Fibroblast of villous mesenchyme (primary cell): ENCODE measurements at regions not wholly inside any gene's neighbourhood (a gene's known extent, or its start where the extent isn't known, plus 50 kb on each side); places are given as distances from the start of the nearest gene placed in this dataset.

Experiments
- DNase-seq: peaks from one replicate; pipeline ENCODE4 v3.0.0-alpha.2; 2010; ENCODE audit warnings: low read depth
- H3K4me3 ChIP-seq: 2 replicates; pipeline ENCODE4 v1.5.1; 2011; ENCODE audit warnings: low read depth, mild to moderate bottlenecking, low read length
- TF ChIP-seq, protein P1 (sequence below): IDR thresholded peaks from 2 replicates; pipeline ENCODE4 v1.5.1; 2012; ENCODE audit warnings: low read depth, mild to moderate bottlenecking, low read length; ENCODE audit not compliant: insufficient read depth

DNA sequence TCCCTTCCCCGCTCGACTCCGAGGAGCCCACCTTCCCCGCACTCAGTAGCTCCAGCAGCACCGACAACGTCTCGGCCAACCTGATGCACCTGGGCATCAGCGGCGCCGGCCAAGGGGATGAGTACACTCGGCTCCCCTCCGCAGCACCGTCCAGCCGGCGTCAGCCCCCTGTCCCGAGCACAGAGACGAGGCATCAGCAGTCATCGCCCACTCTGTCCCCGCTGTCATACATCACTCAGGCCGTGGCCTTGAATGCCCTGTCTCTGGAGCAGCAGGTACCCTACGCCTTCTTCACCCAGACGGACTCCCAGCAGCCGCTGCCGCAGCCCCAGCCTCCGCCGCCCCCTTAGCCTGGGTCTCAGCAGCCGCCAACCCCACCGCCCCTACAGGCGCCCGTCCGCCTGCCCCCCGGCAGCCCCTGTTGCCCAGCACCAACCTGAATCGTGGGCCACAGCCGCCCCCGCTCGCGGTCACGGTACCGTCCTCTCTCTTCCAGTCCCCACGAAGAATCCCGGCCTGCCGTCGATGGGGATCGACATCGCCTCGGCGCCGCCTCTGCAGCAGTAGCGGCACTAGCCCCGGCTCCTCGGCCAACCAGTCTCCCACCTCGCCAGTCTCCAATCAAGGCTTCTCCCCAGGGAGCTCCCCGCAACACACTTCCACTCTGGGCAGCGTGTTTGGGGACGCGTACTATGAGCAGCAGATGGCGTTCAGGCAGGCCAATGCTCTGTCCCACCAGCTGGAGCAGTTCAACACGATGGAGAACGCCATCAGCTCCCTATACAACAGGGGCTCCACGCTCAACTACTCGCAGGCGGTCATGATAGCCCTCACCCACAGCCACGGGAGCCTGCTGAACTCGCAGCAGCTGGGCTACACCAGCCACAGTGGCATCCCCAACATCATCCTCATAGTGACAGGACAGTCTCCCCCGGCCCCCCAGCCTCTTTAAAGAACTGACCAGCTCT, 1195.9 kb upstream of the CHAC2 start:
- DNase-seq: no peak

DNA sequence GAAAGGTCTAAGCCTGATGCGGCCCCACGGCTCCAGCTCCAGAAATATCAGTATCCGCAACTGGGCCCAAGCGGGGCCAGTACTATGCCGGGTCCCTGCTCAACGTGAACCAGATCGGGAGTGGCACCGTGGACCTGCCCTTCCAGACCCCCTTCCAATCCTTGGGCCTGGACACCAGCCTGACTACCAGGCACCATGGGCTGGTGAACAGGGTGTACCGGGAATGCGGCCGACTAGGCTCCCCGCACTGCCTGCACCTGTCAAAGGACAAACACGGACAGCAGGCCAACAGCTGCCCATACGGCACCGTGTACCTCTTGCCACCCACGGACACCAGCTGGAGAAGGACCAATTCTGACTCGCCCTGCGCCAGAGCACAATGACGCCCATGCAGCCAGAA, 1196.9 kb upstream of the CHAC2 start:
- TF ChIP-seq, protein P1, sequence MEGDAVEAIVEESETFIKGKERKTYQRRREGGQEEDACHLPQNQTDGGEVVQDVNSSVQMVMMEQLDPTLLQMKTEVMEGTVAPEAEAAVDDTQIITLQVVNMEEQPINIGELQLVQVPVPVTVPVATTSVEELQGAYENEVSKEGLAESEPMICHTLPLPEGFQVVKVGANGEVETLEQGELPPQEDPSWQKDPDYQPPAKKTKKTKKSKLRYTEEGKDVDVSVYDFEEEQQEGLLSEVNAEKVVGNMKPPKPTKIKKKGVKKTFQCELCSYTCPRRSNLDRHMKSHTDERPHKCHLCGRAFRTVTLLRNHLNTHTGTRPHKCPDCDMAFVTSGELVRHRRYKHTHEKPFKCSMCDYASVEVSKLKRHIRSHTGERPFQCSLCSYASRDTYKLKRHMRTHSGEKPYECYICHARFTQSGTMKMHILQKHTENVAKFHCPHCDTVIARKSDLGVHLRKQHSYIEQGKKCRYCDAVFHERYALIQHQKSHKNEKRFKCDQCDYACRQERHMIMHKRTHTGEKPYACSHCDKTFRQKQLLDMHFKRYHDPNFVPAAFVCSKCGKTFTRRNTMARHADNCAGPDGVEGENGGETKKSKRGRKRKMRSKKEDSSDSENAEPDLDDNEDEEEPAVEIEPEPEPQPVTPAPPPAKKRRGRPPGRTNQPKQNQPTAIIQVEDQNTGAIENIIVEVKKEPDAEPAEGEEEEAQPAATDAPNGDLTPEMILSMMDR: no peak
- no peak overlapping the region for H3K4me3 ChIP-seq
- no peak for DNase-seq

More for the DNA sequence above, 1195.9 kb upstream of the CHAC2 start:
- TF ChIP-seq, protein P1: no peak
- H3K4me3 ChIP-seq: no peak overlapping the region

DNA sequence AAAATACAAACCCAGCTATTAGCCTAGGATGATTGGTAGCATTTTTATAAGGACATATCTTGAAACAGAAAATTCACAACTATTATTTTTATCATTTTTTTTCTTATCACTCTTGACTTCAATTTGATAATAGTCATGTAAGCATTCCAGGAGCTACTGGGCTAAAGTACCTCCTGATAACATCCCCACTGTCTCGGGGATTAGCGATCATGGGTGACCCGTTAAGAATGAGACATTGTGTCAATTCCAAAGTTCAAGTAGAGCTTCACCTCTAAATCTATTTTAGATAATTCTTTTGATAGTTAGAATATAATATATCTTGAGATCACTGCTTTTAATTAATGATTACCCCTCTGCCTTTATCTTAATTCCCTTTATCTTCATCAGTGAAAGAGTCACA, 1204.5 kb upstream of the CHAC2 start:
- no peak for DNase-seq
- TF ChIP-seq, protein P1: no peak
- no peak overlapping the region for H3K4me3 ChIP-seq

DNA sequence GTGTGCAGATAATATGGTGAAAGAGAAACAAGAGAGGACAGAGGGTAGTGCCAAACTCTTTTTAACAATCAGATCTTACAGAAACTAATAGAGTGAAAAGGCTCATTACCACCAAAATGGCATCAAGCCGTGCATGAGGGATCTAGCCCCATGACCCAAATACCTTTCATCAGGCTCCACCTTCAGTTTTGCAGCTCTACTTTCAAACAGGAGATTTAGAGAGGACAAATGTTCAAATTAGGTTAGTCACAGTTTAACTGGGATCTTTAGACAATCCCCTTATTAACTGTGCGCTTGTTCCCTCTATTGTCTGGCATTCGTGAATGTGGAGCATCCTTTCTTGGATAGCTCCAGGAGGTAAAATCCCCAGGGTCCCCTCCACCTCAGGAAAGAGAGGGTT, 1209.3 kb upstream of the CHAC2 start:
- no peak overlapping the region for H3K4me3 ChIP-seq
- no peak for DNase-seq
- TF ChIP-seq, protein P1: no peak

DNA sequence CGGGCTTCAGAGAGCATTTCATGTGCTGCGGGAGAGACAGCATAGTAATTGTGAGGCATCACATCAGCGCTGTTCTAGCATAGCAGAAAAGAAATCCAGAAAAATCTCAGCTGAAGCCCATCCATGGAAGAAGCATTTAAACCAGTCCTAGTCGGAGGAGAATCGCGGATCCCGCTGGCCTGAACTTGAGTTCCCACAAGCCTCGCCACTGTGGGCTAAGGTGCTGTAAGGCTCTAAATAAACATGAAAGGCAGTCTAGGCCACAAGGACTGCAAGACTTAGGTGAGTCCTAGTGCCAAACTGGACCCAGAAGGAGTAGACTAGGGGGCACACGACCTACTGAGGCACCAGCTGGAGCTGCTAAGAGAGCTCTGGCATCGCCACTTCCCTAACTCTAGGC, 1225.3 kb upstream of the CHAC2 start:
- DNase-seq: no peak
- TF ChIP-seq, protein P1: no peak
- H3K4me3 ChIP-seq: no peak overlapping the region

DNA sequence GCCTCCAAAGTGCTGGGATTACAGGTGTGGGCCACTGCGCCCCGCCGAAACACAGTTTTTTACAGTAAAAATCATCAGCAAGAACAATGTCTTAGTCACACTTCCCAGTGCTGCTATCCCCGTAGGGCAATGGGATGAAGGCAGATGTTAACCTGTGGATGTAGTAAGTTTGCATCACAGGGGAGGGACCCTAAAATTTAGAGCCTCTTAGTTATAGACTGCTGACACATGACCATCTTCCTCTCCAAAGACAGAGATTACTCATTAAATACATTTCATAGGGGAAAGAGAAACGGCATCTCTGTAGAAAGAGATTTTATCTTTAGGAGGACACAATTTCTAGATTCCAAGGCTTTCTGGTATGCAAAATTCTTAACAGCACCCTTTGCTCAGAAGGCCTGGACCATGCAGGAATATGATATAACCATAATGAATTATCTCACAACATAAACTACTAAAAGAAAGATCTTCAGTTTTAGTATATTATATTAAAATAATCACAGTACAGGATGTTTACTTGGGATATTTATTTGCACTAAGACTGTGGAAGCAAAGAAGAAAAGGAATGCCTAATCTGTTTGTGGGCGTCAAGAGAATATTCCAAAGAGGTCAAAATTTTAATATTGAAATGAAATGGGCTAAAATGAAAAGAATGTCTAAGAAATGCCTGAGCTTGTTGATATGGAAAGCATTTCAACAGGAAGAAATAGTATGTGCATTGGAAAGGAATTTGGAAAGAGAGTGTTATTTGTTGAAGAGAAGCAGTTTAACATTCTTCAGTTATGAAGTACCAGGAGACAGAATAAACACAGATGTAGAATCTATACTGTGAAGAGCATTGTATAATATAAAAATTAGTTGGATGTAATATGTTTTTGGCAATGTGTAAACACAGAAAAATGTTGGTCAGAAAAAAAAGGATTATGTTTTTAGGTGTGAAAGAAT, 1228.3 kb upstream of the CHAC2 start:
- H3K4me3 ChIP-seq: no peak overlapping the region
- no peak for DNase-seq
- TF ChIP-seq, protein P1: no peak
